HepG2 (cell line): ENCODE measurements at regions not wholly inside any gene's neighbourhood (a gene's known extent, or its start where the extent isn't known, plus 50 kb on each side); places are given as distances from the start of the nearest gene placed in this dataset.

Source experiments
- ATAC-seq: fragments of 200-7000 bp; cut with Tn5 transposase; 3 replicates; pipeline ENCODE4 v1.9.1; 2020; ENCODE audit warnings: mild to moderate bottlenecking, moderate library complexity
- BruUV-seq: library from RNA; stranded (reverse); fragments of 400-500 nt; replicated peaks from 2 replicates; lab custom pipeline; 2021; lab: Mats Ljungman, UMichigan
- CTCF ChIA-PET: fragments of 300-600 bp; formaldehyde crosslinking; extraction: SDS; loops from one replicate; lab custom pipeline; 2021; ENCODE audit warnings: low total read pairs, inconsistent platforms, low intra/inter-chr PET ratio; lab: Yijun Ruan, JAX
- POLR2A ChIA-PET: fragments of 350-600 bp; sonication (Branson Sonifier 250); formaldehyde crosslinking; loops from one replicate; lab custom pipeline; 2020; ENCODE audit warnings: antibody characterized with exemption, inconsistent platforms; lab: Yijun Ruan, JAX
- DNase-seq: peaks from one replicate; pipeline ENCODE4 v3.0.0-alpha.2; 2015; ENCODE audit warnings: low spot score
- FAIRE-seq: peaks from 3 replicates; lab custom pipeline; 2011; peaks lifted over from hg19 to GRCh38; lab: Jason Lieb, UNC
- H2AFZ ChIP-seq: one replicate; pipeline ENCODE4 v1.6.1; 2011; ENCODE audit warnings: low read length, inconsistent platforms
- H3K27ac ChIP-seq: fragments of 300-600 bp; 3 replicates; pipeline ENCODE4 v1.8.0; 2011; ENCODE audit warnings: mixed run types, mild to moderate bottlenecking, mixed read lengths, low read length, inconsistent platforms; ENCODE audit not compliant: insufficient read depth; ENCODE audit errors: extremely low read length
- H3K27me3 ChIP-seq, 2 experiments: fragments of 200-600 bp in 1 of 2; 2 replicates in 1 of 2; 3 replicates in 1 of 2; pipeline versions ENCODE4 v1.6.0 to v1.8.0; 2011; ENCODE audit warnings: low read length in 2 of 2, mild to moderate bottlenecking in 2 of 2, moderate library complexity in 2 of 2, inconsistent platforms in 1 of 2; ENCODE audit not compliant: insufficient read depth in 2 of 2, control insufficient read depth in 1 of 2
- H3K36me3 ChIP-seq, 2 experiments: fragments of 200-600 bp in 1 of 2; replicated peaks in 1 of 2; 2 replicates in 1 of 2; 3 replicates in 1 of 2; pipeline versions ENCODE4 v1.5.1 to v1.8.0; 2011; ENCODE audit warnings: low read length in 2 of 2, inconsistent platforms in 1 of 2; ENCODE audit not compliant: insufficient read depth in 2 of 2, control insufficient read depth in 1 of 2
- H3K4me1 ChIP-seq: 2 replicates; pipeline ENCODE4 v1.5.1; 2012; ENCODE audit warnings: low read length, inconsistent platforms; ENCODE audit not compliant: insufficient read depth
- H3K4me2 ChIP-seq: 2 replicates; pipeline ENCODE4 v1.6.0; 2011; ENCODE audit warnings: low read depth, low read length, inconsistent platforms
- H3K4me3 ChIP-seq, 3 experiments: fragments of 200-600 bp in 1 of 3; sonication (generic), shearing (Covaris generic) in 1 of 3; replicated peaks in 1 of 3; 2 replicates each; pipeline ENCODE4 v1.5.1; 2011 to 2016; ENCODE audit warnings: low read length in 3 of 3, inconsistent platforms in 2 of 3, low read depth in 2 of 3, mild to moderate bottlenecking in 2 of 3, control low read depth in 1 of 3, mixed read lengths in 1 of 3; ENCODE audit not compliant: insufficient read depth in 1 of 3
- H3K79me2 ChIP-seq: one replicate; pipeline ENCODE4 v1.6.1; 2011; ENCODE audit warnings: low read length, inconsistent platforms; ENCODE audit not compliant: insufficient read depth
- H3K9ac ChIP-seq: 2 replicates; pipeline ENCODE4 v1.6.0; 2011; ENCODE audit warnings: mild to moderate bottlenecking, low read depth, low read length, inconsistent platforms; ENCODE audit not compliant: insufficient read depth
- H3K9me3 ChIP-seq: 2 replicates; pipeline ENCODE4 v1.5.1; 2012; ENCODE audit warnings: mild to moderate bottlenecking, low read length
- H4K20me1 ChIP-seq: 2 replicates; pipeline ENCODE4 v1.6.0; 2011; ENCODE audit warnings: inconsistent platforms, mild to moderate bottlenecking, low read length, moderate library complexity; ENCODE audit not compliant: insufficient read depth
- ARID4A ChIP-seq: sonication (generic); formaldehyde crosslinking; IDR thresholded peaks from 2 replicates; pipeline ENCODE4 v1.5.0; 2020; ENCODE audit warnings: mild to moderate bottlenecking, missing genetic modification reagents, borderline replicate concordance
- ELK4 ChIP-seq: sonication (generic); formaldehyde crosslinking; IDR thresholded peaks from 2 replicates; pipeline ENCODE4 v1.9.0; 2021; ENCODE audit warnings: missing genetic modification reagents, borderline replicate concordance
- LCORL ChIP-seq, 2 experiments: fragments of 450-650 bp in 1 of 2; sonication (generic) in 1 of 2; formaldehyde crosslinking in 1 of 2; IDR thresholded peaks; 2 replicates each; pipeline versions ENCODE4 v1.5.0 to v1.6.1; 2017 to 2020; ENCODE audit warnings: antibody characterized with exemption in 1 of 2, missing genetic modification reagents in 1 of 2
- MAZ ChIP-seq, 2 experiments: sonication (generic) in 1 of 2; formaldehyde crosslinking in 1 of 2; IDR thresholded peaks; 2 replicates each; pipeline versions ENCODE4 v1.5.0 to v1.6.1; 2012 to 2020; ENCODE audit warnings: low read depth in 2 of 2, mild to moderate bottlenecking in 2 of 2, borderline replicate concordance in 1 of 2, improper control_type of control experiment in 1 of 2, low read length in 1 of 2, missing genetic modification reagents in 1 of 2, moderate library complexity in 1 of 2
- RBFOX2 ChIP-seq: fragments of 200-400 bp; formaldehyde crosslinking; IDR thresholded peaks from 2 replicates; pipeline ENCODE4 v1.6.1; 2017; ENCODE audit warnings: low read depth, mild to moderate bottlenecking, low read length
- SALL2 ChIP-seq: sonication (generic); formaldehyde crosslinking; IDR thresholded peaks from 2 replicates; pipeline ENCODE4 v1.8.1; 2023; ENCODE audit warnings: mild to moderate bottlenecking, missing genetic modification reagents, inconsistent platforms
- SCMH1 ChIP-seq: sonication (generic); formaldehyde crosslinking; IDR thresholded peaks from 2 replicates; pipeline ENCODE4 v1.9.0; 2021; ENCODE audit warnings: missing genetic modification reagents, mild to moderate bottlenecking, borderline replicate concordance
- SMC3 ChIP-seq: IDR thresholded peaks from 2 replicates; pipeline ENCODE4 v1.6.1; 2011; ENCODE audit warnings: low read length, improper control_type of control experiment
- SSRP1 ChIP-seq: IDR thresholded peaks from 2 replicates; pipeline ENCODE4 v1.6.1; 2016; ENCODE audit warnings: control low read depth
- ZKSCAN1 ChIP-seq: fragments of 150-350 bp; IDR thresholded peaks from 2 replicates; pipeline ENCODE4 v1.6.1; 2014; ENCODE audit warnings: low read length
- ZNF326 ChIP-seq: sonication (generic); formaldehyde crosslinking; IDR thresholded peaks from 2 replicates; pipeline ENCODE4 v1.4.0; 2020; ENCODE audit warnings: missing genetic modification reagents, borderline replicate concordance
- ZNF547 ChIP-seq: sonication (generic); formaldehyde crosslinking; IDR thresholded peaks from 2 replicates; pipeline ENCODE4 v1.5.1; 2020; ENCODE audit warnings: mild to moderate bottlenecking, missing genetic modification reagents
- ZNF766 ChIP-seq: sonication (generic); formaldehyde crosslinking; IDR thresholded peaks from 2 replicates; pipeline ENCODE4 v1.5.0; 2020; ENCODE audit warnings: missing genetic modification reagents, borderline replicate concordance
- ZNF776 ChIP-seq: sonication (generic); formaldehyde crosslinking; IDR thresholded peaks from 2 replicates; pipeline ENCODE4 v1.4.0; 2020; ENCODE audit warnings: mild to moderate bottlenecking, missing genetic modification reagents
- ZSCAN31 ChIP-seq: sonication (generic); formaldehyde crosslinking; IDR thresholded peaks from 2 replicates; pipeline ENCODE4 v1.5.0; 2020; ENCODE audit warnings: low read depth, mild to moderate bottlenecking, missing genetic modification reagents
- WGBS: methylation state at CpG from one replicate; pipeline ENCODE4 v1.1.6; 2017; ENCODE audit warnings: low lambda C conversion rate; 5-methylcytosine and 5-hydroxymethylcytosine counted together
- in situ Hi-C: cut with HindIII; loops from 2 replicates; pipeline ENCODE4 v1.10.0; 2017; ENCODE audit warnings: low pct_unique_long_range_greater_than_20kb; ENCODE audit not compliant: extremely low pct_ligation_motif_present
- intact Hi-C: fragments of 100-400 bp; cut with micrococcal nuclease; formaldehyde crosslinking; loops from one replicate; pipeline ENCODE4 v1.10.0; 2022; ENCODE audit not compliant: unreplicated experiment
- TF ChIP-seq, protein P1 (sequence below), 2 experiments: fragments of 450-650 bp in 1 of 2; sonication (generic) in 1 of 2; formaldehyde crosslinking; IDR thresholded peaks; 2 replicates each; pipeline versions ENCODE4 v1.5.0 to v1.8.0; 2020 to 2022; ENCODE audit warnings: mild to moderate bottlenecking in 1 of 2, missing genetic modification reagents in 1 of 2

DNA sequence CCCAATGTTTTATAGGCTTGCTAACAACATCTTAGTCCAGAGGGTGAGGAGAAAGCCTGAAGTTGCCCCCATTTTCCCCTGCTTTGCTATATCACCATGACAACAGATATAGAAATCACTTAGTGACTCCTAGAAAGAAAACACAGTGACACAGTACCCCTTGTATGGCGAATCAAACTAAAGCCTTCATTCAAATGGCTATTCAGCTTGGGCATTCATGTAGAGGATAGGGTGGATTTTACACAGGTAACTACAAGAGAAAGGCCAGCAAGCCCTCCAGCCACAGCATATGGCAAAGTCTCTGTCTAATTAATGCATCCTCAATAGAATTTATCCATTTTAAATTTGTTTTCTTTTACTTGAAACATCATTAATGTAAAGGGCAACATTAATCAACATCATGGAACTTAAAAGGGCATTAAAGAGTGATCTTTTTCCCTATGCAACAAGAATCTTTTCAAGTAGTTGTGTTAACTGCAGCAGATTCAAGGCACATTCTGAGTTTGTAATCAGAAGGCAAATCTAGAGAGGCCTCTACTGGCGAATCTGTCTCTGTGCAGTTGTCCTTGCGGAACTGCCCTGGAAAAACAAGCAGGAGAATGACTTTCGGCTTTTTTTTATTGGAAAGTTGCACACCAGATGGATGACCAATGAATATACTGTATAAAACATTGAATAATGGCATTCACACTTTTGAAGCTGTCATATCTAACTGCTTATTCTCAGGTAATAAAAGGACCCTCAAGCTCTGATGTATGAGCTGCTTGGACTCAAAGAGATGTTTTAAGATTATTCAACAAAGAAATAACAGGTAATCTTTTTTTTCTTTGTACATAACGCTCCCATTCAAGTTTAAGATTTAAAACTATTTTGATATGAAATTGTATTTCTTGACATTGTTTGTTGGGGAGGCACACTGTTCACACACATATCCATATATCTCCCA is 621.7 kb upstream of the AGTR1 start:
- H3K9ac ChIP-seq, result no peak overlapping the region
- FAIRE-seq (peak; percentile 53), ATAC-seq (peak; percentile 86), DNase-seq (peak; percentile 16)
- H3K9me3 ChIP-seq, result no peaks in the 10 kb centered on the region
- H3K4me3 ChIP-seq, result no peak overlapping the region
- intact Hi-C loops (loop anchor here (2.0 to 5.0 kb wide), 2 partner anchors 709 to 1259 kb away; no protein-coding TSS in a partner anchor), in situ Hi-C loops (no loop called here)
- CTCF ChIA-PET, result interaction anchor here (1.2 kb wide), 1 partner anchor 130 kb away, joined by 3 read pairs; no protein-coding TSS in a partner anchor
- no peak overlapping the region for H2AFZ ChIP-seq
- H3K4me2 ChIP-seq, result no peak overlapping the region
- H3K79me2 ChIP-seq, result no peaks in the 10 kb centered on the region
- no peak overlapping the region for H3K27ac ChIP-seq
- 1% methylated on average over 5 of the region's 5 CpGs for WGBS
- H3K27me3 ChIP-seq, result no peaks in the 10 kb centered on the region
- H3K4me1 ChIP-seq, result no peaks in the 10 kb centered on the region
- no peaks in the 10 kb centered on the region for H4K20me1 ChIP-seq
- POLR2A ChIA-PET, result no interaction called here
- no TSS peak for BruUV-seq
- H3K36me3 ChIP-seq, result no peaks in the 10 kb centered on the region
- TF ChIP-seq SSRP1 (CRISPR knock-in tag), result no peak
- no peak for TF ChIP-seq ZNF776 (CRISPR knock-in tag)
- no peak for TF ChIP-seq RBFOX2
- no peak for TF ChIP-seq SALL2
- no peak for TF ChIP-seq ZNF326 (CRISPR knock-in tag)
- TF ChIP-seq LCORL (IDR thresholded peaks at IDR 0.05), result no peak
- TF ChIP-seq LCORL (CRISPR knock-in tag; IDR thresholded peaks at IDR 0.05), result no peak
- peak; percentile 9; the same call in 1 of the 2 replicates for TF ChIP-seq SMC3
- no peak for TF ChIP-seq ARID4A (CRISPR knock-in tag)
- TF ChIP-seq ZNF547 (CRISPR knock-in tag), result no peak
- no peak for TF ChIP-seq MAZ (IDR thresholded peaks at IDR 0.05; ENCODE audit: borderline replicate concordance, low read depth, low read length)
- TF ChIP-seq MAZ (CRISPR knock-in tag; IDR thresholded peaks at IDR 0.05; ENCODE audit: low read depth), result no peak
- TF ChIP-seq, protein P1, sequence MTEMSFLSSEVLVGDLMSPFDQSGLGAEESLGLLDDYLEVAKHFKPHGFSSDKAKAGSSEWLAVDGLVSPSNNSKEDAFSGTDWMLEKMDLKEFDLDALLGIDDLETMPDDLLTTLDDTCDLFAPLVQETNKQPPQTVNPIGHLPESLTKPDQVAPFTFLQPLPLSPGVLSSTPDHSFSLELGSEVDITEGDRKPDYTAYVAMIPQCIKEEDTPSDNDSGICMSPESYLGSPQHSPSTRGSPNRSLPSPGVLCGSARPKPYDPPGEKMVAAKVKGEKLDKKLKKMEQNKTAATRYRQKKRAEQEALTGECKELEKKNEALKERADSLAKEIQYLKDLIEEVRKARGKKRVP (CRISPR knock-in tag; IDR thresholded peaks at IDR 0.05), result no peak
- TF ChIP-seq SCMH1 (CRISPR knock-in tag), result no peak
- no peak for TF ChIP-seq ZSCAN31
- TF ChIP-seq ZKSCAN1, result no peak
- TF ChIP-seq ZNF766, result no peak
- no peak for TF ChIP-seq ELK4
